Peyer's patch (tissue), 4 donors: ENCODE measurements at regions not wholly inside any gene's neighbourhood (a gene's known extent, or its start where the extent isn't known, plus 50 kb on each side); places are given as distances from the start of the nearest gene placed in this dataset.

ENCODE experiments used
- CTCF ChIP-seq, 6 experiments: fragments of 450-650 bp in 4 of 6; fragments of 200-600 bp in 2 of 6; sonication (generic) in 1 of 6; IDR thresholded peaks; one replicate each; pipeline ENCODE4 v1.5.1; 2017 to 2019; ENCODE audit warnings: antibody characterized with exemption in 6 of 6, mild to moderate bottlenecking in 3 of 6, moderate library complexity in 1 of 6
- POLR2A ChIP-seq, 2 donors: fragments of 450-650 bp; IDR thresholded peaks; one replicate each; pipeline ENCODE4 v1.5.1; 2017; ENCODE audit warnings: antibody characterized with exemption in 2 of 2, mild to moderate bottlenecking in 2 of 2, moderate library complexity in 2 of 2

- TF ChIP-seq POLR2A (IDR thresholded peaks at IDR 0.05), result no peak
- TF ChIP-seq CTCF (IDR thresholded peaks at IDR 0.05), result no peak
Observed at GRCh38 chr3:15979900-15980299, 182.1 kb upstream of the ANKRD28 start.
